Mammary epithelial cell (primary cell): ENCODE measurements at regions not wholly inside any gene's neighbourhood (a gene's known extent, or its start where the extent isn't known, plus 50 kb on each side); places are given as distances from the start of the nearest gene placed in this dataset.

ENCODE experiments used
- EZH2 ChIP-seq: IDR thresholded peaks from 2 replicates; pipeline ENCODE4 v1.6.1; 2012; ENCODE audit warnings: low read length, inconsistent platforms, borderline replicate concordance
- TF ChIP-seq, protein P1 (sequence below), 2 donors: IDR thresholded peaks in 1 of 2; conservative IDR thresholded peaks in 1 of 2; 2 replicates each; pipeline ENCODE4 v1.5.1; 2011 to 2012; ENCODE audit warnings: inconsistent platforms in 2 of 2, low read length in 2 of 2, mild to moderate bottlenecking in 2 of 2, control low read depth in 1 of 2, low read depth in 1 of 2; ENCODE audit not compliant: insufficient read depth in 1 of 2; ENCODE audit errors: extremely low read depth in 1 of 2

DNA sequence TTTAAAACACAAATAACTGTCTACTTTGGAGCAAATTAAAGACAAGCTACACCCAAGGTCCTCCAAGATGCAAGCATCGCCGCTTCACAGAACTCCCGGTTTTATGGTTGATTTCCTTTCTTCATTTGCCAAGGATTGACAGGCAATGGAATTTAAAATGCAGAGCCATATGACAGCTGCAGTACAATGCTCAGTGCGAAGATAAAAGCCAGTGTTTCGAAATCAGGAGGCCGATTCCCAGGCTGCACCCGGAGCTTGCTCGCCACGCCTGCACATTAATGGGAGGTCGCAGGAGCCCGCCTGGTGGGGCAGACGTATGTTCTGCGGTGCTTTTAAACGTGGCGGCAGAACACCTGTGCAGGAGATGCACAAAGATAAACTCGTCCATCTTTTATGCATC lies 727.6 kb upstream of the SOX11 start:
- no peak for TF ChIP-seq EZH2
- TF ChIP-seq, protein P1, sequence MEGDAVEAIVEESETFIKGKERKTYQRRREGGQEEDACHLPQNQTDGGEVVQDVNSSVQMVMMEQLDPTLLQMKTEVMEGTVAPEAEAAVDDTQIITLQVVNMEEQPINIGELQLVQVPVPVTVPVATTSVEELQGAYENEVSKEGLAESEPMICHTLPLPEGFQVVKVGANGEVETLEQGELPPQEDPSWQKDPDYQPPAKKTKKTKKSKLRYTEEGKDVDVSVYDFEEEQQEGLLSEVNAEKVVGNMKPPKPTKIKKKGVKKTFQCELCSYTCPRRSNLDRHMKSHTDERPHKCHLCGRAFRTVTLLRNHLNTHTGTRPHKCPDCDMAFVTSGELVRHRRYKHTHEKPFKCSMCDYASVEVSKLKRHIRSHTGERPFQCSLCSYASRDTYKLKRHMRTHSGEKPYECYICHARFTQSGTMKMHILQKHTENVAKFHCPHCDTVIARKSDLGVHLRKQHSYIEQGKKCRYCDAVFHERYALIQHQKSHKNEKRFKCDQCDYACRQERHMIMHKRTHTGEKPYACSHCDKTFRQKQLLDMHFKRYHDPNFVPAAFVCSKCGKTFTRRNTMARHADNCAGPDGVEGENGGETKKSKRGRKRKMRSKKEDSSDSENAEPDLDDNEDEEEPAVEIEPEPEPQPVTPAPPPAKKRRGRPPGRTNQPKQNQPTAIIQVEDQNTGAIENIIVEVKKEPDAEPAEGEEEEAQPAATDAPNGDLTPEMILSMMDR (conservative IDR thresholded peaks at IDR 0.05 in 1 of 2, IDR thresholded peaks at IDR 0.05 in 1 of 2; ENCODE audit: extremely low read depth in 1 of 2, insufficient read depth in 1 of 2, low read depth in 1 of 2, low read length in 2 of 2): no peak
